ENCODE measurements at regions not wholly inside any gene's neighbourhood (a gene's known extent, or its start where the extent isn't known, plus 50 kb on each side); places are given as distances from the start of the nearest gene placed in this dataset.

DNA sequence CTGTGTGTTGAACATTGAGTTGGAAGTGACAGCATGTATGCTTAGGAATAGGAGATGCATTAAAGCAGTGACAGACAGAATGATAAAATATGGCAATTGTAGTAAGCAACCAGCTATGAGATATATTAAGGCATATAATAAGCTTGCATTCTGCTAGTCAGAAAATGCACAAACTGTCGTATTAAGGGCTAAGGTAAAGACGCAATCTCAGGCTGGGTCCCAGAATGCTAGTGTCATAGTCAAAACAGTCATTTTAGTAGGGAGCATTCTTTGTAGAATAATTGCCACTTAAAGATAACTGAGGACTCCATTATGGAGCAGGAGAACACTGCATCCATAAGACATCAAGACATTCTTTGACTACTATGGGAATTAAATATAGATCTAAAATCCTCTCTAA is 1369.7 kb upstream of the C9orf72 start:
- H3K27me3 ChIP-seq (ENCODE audit: control insufficient read depth in 2 of 2, insufficient read depth in 2 of 2, low read length in 2 of 2), result no peaks in the 10 kb centered on the region

GRCh38 chr9:28946648-28947047 is 1373.4 kb upstream of the C9orf72 start:
- POLR2A ChIA-PET, result no interaction called here
- no peak for TF ChIP-seq GATA2 (IDR thresholded peaks at IDR 0.05; ENCODE audit: insufficient read depth, insufficient read length, low read depth, low read length)
- TF ChIP-seq POLR2AphosphoS5 (IDR thresholded peaks at IDR 0.05; ENCODE audit: insufficient read depth, low read depth, low read length), result no peak
- TF ChIP-seq, protein P1, sequence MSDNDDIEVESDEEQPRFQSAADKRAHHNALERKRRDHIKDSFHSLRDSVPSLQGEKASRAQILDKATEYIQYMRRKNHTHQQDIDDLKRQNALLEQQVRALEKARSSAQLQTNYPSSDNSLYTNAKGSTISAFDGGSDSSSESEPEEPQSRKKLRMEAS (IDR thresholded peaks at IDR 0.05; ENCODE audit: insufficient read depth, insufficient read length), result no peak
- TF ChIP-seq CTCF (IDR thresholded peaks at IDR 0.05; ENCODE audit: extremely low read depth in 1 of 2, insufficient read depth in 1 of 2, low read depth in 1 of 2, low read length in 2 of 2), result no peak
- no peaks in the 10 kb centered on the region for H3K79me2 ChIP-seq (ENCODE audit: control insufficient read depth, insufficient read depth, low read length)
- H3K4me3 ChIP-seq (replicated peaks in 1 of 3; ENCODE audit: insufficient read depth in 1 of 3, low read depth in 1 of 3, low read length in 3 of 3), result no peak overlapping the region
- H3K4me2 ChIP-seq (ENCODE audit: insufficient read depth, low read length), result no peak overlapping the region
- H3K27me3 ChIP-seq (ENCODE audit: control insufficient read depth in 2 of 2, insufficient read depth in 2 of 2, low read length in 2 of 2), result no peaks in the 10 kb centered on the region
- intact Hi-C loops (cut with micrococcal nuclease), result no loop called here
- no peak overlapping the region for H2AFZ ChIP-seq (ENCODE audit: low read depth, low read length)
- no TSS peak for BruUV-seq (replicated peaks)
- no peak for DNase-seq (ENCODE audit: low read depth, low spot score)
- no peak overlapping the region for H3K27ac ChIP-seq (ENCODE audit: insufficient read depth, low read depth, low read length)
- H3K9ac ChIP-seq (replicated peaks; ENCODE audit: extremely low read depth, insufficient read depth, low read length), result no peak overlapping the region
- CTCF ChIA-PET, result no interaction called here
- H3K9me3 ChIP-seq (replicated peaks; ENCODE audit: control insufficient read depth, insufficient read depth, low read length), result no peaks in the 10 kb centered on the region
- H4K20me1 ChIP-seq (replicated peaks; ENCODE audit: control insufficient read depth, extremely low read depth, insufficient read depth, low read length), result no peaks in the 10 kb centered on the region
- FAIRE-seq, result no peak
- dilution Hi-C loops (cut with MboI; ENCODE audit: extremely low pct_ligation_motif_present, low sequenced_read_pairs), result no loop called here
- no peaks in the 10 kb centered on the region for H3K4me1 ChIP-seq (ENCODE audit: control insufficient read depth, extremely low read depth, insufficient read depth, low read length)
- H3K36me3 ChIP-seq (ENCODE audit: control insufficient read depth in 2 of 2, extremely low read depth in 1 of 2, insufficient read depth in 2 of 2, low read length in 2 of 2), result no peaks in the 10 kb centered on the region
- no peaks in the 10 kb centered on the region for H3K9me1 ChIP-seq (replicated peaks; ENCODE audit: control insufficient read depth, extremely low read depth, insufficient read depth, low read length)

More for the DNA sequence above, 1369.7 kb upstream of the C9orf72 start:
- no peaks in the 10 kb centered on the region for H3K9me1 ChIP-seq (replicated peaks; ENCODE audit: control insufficient read depth, extremely low read depth, insufficient read depth, low read length)
- no peak overlapping the region for H3K9ac ChIP-seq (replicated peaks; ENCODE audit: extremely low read depth, insufficient read depth, low read length)
- DNase-seq (ENCODE audit: low read depth, low spot score) (no peak), FAIRE-seq (no peak)
- intact Hi-C loops (cut with micrococcal nuclease) (no loop called here), dilution Hi-C loops (cut with MboI; ENCODE audit: extremely low pct_ligation_motif_present, low sequenced_read_pairs) (no loop called here)
- no peak overlapping the region for H3K4me2 ChIP-seq (ENCODE audit: insufficient read depth, low read length)
- no peaks in the 10 kb centered on the region for H4K20me1 ChIP-seq (replicated peaks; ENCODE audit: control insufficient read depth, extremely low read depth, insufficient read depth, low read length)
- no peaks in the 10 kb centered on the region for H3K79me2 ChIP-seq (ENCODE audit: control insufficient read depth, insufficient read depth, low read length)
- H2AFZ ChIP-seq (ENCODE audit: low read depth, low read length), result no peak overlapping the region
- ChIA-PET POLR2A (no interaction called here), CTCF (no interaction called here)
- BruUV-seq (replicated peaks), result no TSS peak
- TF ChIP-seq JUN (IDR thresholded peaks at IDR 0.05; ENCODE audit: borderline replicate concordance, insufficient read depth, insufficient read length, low read depth), result no peak
- TF ChIP-seq EZH2 (IDR thresholded peaks at IDR 0.05; ENCODE audit: borderline replicate concordance, low read depth, low read length, severe bottlenecking), result no peak
- no peaks in the 10 kb centered on the region for H3K36me3 ChIP-seq (ENCODE audit: control insufficient read depth in 2 of 2, extremely low read depth in 1 of 2, insufficient read depth in 2 of 2, low read length in 2 of 2)
- no peak overlapping the region for H3K27ac ChIP-seq (ENCODE audit: insufficient read depth, low read depth, low read length)
- no peak overlapping the region for H3K4me3 ChIP-seq (replicated peaks in 1 of 3; ENCODE audit: insufficient read depth in 1 of 3, low read depth in 1 of 3, low read length in 3 of 3)
- H3K9me3 ChIP-seq (replicated peaks; ENCODE audit: control insufficient read depth, insufficient read depth, low read length), result no peaks in the 10 kb centered on the region
- H3K4me1 ChIP-seq (ENCODE audit: control insufficient read depth, extremely low read depth, insufficient read depth, low read length), result no peaks in the 10 kb centered on the region
